Mesenchymal stem cell (in vitro differentiated cells and primary cell): ENCODE measurements at regions not wholly inside any gene's neighbourhood (a gene's known extent, or its start where the extent isn't known, plus 50 kb on each side); places are given as distances from the start of the nearest gene placed in this dataset.
A peak's percentile ranks its signal among the peaks of the same experiment; 100 is the strongest.

Experiments used
- DNase-seq: peaks from one replicate; pipeline ENCODE4 v3.0.0-alpha.2; 2013
- H2AFZ ChIP-seq: one replicate; pipeline ENCODE4 v1.6.1; 2013; ENCODE audit warnings: low read depth, mild to moderate bottlenecking, control low read depth, inconsistent platforms, low read length, moderate library complexity
- H2AK5ac ChIP-seq: 2 replicates; pipeline ENCODE4 v1.6.1; 2013; ENCODE audit warnings: low read length, moderate library complexity, mild to moderate bottlenecking, inconsistent platforms; ENCODE audit not compliant: severe bottlenecking
- H2BK120ac ChIP-seq: one replicate; pipeline ENCODE4 v1.6.1; 2013; ENCODE audit warnings: low read depth, mild to moderate bottlenecking, inconsistent platforms, low read length, moderate library complexity
- H2BK12ac ChIP-seq, 2 experiments: one replicate each; pipeline ENCODE4 v1.6.1; 2013; ENCODE audit warnings: inconsistent platforms in 2 of 2, low read length in 2 of 2, mild to moderate bottlenecking in 2 of 2, moderate library complexity in 2 of 2, control low read depth in 1 of 2
- H2BK15ac ChIP-seq: one replicate; pipeline ENCODE4 v1.6.1; 2013; ENCODE audit warnings: mild to moderate bottlenecking, low read depth, inconsistent platforms; ENCODE audit not compliant: poor library complexity, severe bottlenecking
- H2BK5ac ChIP-seq: 2 replicates; pipeline ENCODE4 v1.6.1; 2013; ENCODE audit warnings: low read depth, mild to moderate bottlenecking, low read length, control low read depth, inconsistent platforms; ENCODE audit not compliant: poor library complexity, severe bottlenecking
- H3K14ac ChIP-seq, 2 experiments: one replicate each; pipeline ENCODE4 v1.6.1; 2013; ENCODE audit warnings: inconsistent platforms in 2 of 2, low read length in 2 of 2, control low read depth in 1 of 2, mild to moderate bottlenecking in 1 of 2, moderate library complexity in 1 of 2
- H3K18ac ChIP-seq, 2 experiments: one replicate each; pipeline ENCODE4 v1.6.1; 2013; ENCODE audit warnings: inconsistent platforms in 2 of 2, low read length in 2 of 2, control low read depth in 1 of 2, low read depth in 1 of 2, mild to moderate bottlenecking in 1 of 2
- H3K23ac ChIP-seq, 2 experiments: one replicate each; pipeline ENCODE4 v1.6.1; 2013; ENCODE audit warnings: inconsistent platforms in 2 of 2, low read length in 2 of 2, mild to moderate bottlenecking in 2 of 2, moderate library complexity in 2 of 2, control low read depth in 1 of 2
- H3K27ac ChIP-seq: 2 replicates; pipeline ENCODE4 v1.5.1; 2013; ENCODE audit warnings: mild to moderate bottlenecking, moderate library complexity, low read length, control low read depth, inconsistent platforms; ENCODE audit not compliant: poor library complexity, severe bottlenecking
- H3K27me3 ChIP-seq, 2 experiments: 2 replicates each; pipeline versions ENCODE4 v1.6.1 to v1.7.0; 2013; ENCODE audit warnings: low read length in 2 of 2, mild to moderate bottlenecking in 2 of 2, moderate library complexity in 2 of 2, control low read depth in 1 of 2, inconsistent platforms in 1 of 2; ENCODE audit not compliant: control insufficient read depth in 1 of 2, insufficient read depth in 1 of 2
- H3K36me3 ChIP-seq, 2 experiments: 2 replicates each; pipeline versions ENCODE4 v1.6.1 to v1.7.0; 2013; ENCODE audit warnings: low read length in 2 of 2, control low read depth in 1 of 2, inconsistent platforms in 1 of 2, low read depth in 1 of 2, mild to moderate bottlenecking in 1 of 2; ENCODE audit not compliant: insufficient read depth in 2 of 2, control insufficient read depth in 1 of 2
- H3K4ac ChIP-seq, 2 experiments: one replicate each; pipeline ENCODE4 v1.6.1; 2013; ENCODE audit warnings: inconsistent platforms in 2 of 2, low read length in 2 of 2, mild to moderate bottlenecking in 2 of 2, moderate library complexity in 2 of 2, control low read depth in 1 of 2, low read depth in 1 of 2
- H3K4me1 ChIP-seq: 2 replicates; pipeline ENCODE4 v1.6.1; 2013; ENCODE audit warnings: low read depth, low read length, control low read depth; ENCODE audit not compliant: control insufficient read depth, insufficient read depth
- H3K4me2 ChIP-seq: 2 replicates; pipeline ENCODE4 v1.6.1; 2013; ENCODE audit warnings: low read length, mild to moderate bottlenecking, inconsistent platforms; ENCODE audit not compliant: poor library complexity, severe bottlenecking
- H3K4me3 ChIP-seq, 2 experiments: 2 replicates each; pipeline versions ENCODE4 v1.5.1 to v1.7.0; 2013; ENCODE audit warnings: low read length in 2 of 2, mild to moderate bottlenecking in 2 of 2, control low read depth in 1 of 2, low read depth in 1 of 2; ENCODE audit not compliant: insufficient read depth in 1 of 2
- H3K79me1 ChIP-seq: replicated peaks from 2 replicates; pipeline ENCODE4 v1.6.1; 2013; ENCODE audit warnings: mild to moderate bottlenecking, control low read depth, low read length, inconsistent platforms; ENCODE audit not compliant: poor library complexity, severe bottlenecking
- H3K9ac ChIP-seq: 2 replicates; pipeline ENCODE4 v1.7.0; 2013; ENCODE audit warnings: mild to moderate bottlenecking, low read length, moderate library complexity
- H3K9me3 ChIP-seq: 2 replicates; pipeline ENCODE4 v1.7.0; 2013; ENCODE audit warnings: mild to moderate bottlenecking, low read length; ENCODE audit not compliant: control insufficient read depth
- H4K8ac ChIP-seq: one replicate; pipeline ENCODE4 v1.6.1; 2013; ENCODE audit warnings: inconsistent platforms, mild to moderate bottlenecking, low read length, moderate library complexity
- H4K91ac ChIP-seq: one replicate; pipeline ENCODE4 v1.6.1; 2013; ENCODE audit warnings: mild to moderate bottlenecking, low read length, inconsistent platforms
- WGBS: methylation state at CpG from one replicate; pipeline ENCODE4 v1.1.7; 2013; ENCODE audit warnings: mixed read lengths; 5-methylcytosine and 5-hydroxymethylcytosine counted together

- H3K4me1 ChIP-seq: peaks cover 2% of the 10 kb centered on the region
- H3K23ac ChIP-seq: no peak overlapping the region
- H3K14ac ChIP-seq: no peak overlapping the region
- H2AK5ac ChIP-seq: no peak overlapping the region
- no peaks in the 10 kb centered on the region for H3K27me3 ChIP-seq
- H2AFZ ChIP-seq: no peak overlapping the region
- no peak overlapping the region for H3K18ac ChIP-seq
- no peak overlapping the region for H2BK5ac ChIP-seq
- H4K8ac ChIP-seq: no peak overlapping the region
- H3K27ac ChIP-seq: no peak overlapping the region
- no peak overlapping the region for H2BK15ac ChIP-seq
- no peak overlapping the region for H3K4me3 ChIP-seq
- H2BK12ac ChIP-seq: no peak overlapping the region
- 73% methylated on average over 4 of the region's 4 CpGs for WGBS
- no peak for DNase-seq
- no peak overlapping the region for H2BK120ac ChIP-seq
- H3K4me2 ChIP-seq: no peak overlapping the region
- H3K79me1 ChIP-seq: no peaks in the 10 kb centered on the region
- no peak overlapping the region for H3K9ac ChIP-seq
- H3K36me3 ChIP-seq: no peaks in the 10 kb centered on the region
- H4K91ac ChIP-seq: no peak overlapping the region
- H3K9me3 ChIP-seq: no peaks in the 10 kb centered on the region
- no peak overlapping the region for H3K4ac ChIP-seq
These were observed 156.4 kb upstream of the PLXNC1 start for GRCh38 chr12:93991829-93992461.

- WGBS: 91% methylated on average over 2 of the region's 2 CpGs
- H3K18ac ChIP-seq: no peak overlapping the region
- no peak overlapping the region for H3K9ac ChIP-seq
- no peak overlapping the region for H2AK5ac ChIP-seq
- no peak overlapping the region for H2BK5ac ChIP-seq
- no peak overlapping the region for H2AFZ ChIP-seq
- H3K27ac ChIP-seq: no peak overlapping the region
- no peaks in the 10 kb centered on the region for H3K79me1 ChIP-seq
- H3K14ac ChIP-seq: peak overlapping the region in 1 of 2 experiments; percentile 71
- no peak overlapping the region for H3K23ac ChIP-seq
- no peaks in the 10 kb centered on the region for H3K36me3 ChIP-seq
- H4K8ac ChIP-seq: no peak overlapping the region
- H3K4me3 ChIP-seq: no peak overlapping the region
- no peak overlapping the region for H3K4me2 ChIP-seq
- H2BK15ac ChIP-seq: no peak overlapping the region
- H3K27me3 ChIP-seq: no peaks in the 10 kb centered on the region
- no peak overlapping the region for H2BK120ac ChIP-seq
- peaks cover 7% of the 10 kb centered on the region for H3K9me3 ChIP-seq
- no peak overlapping the region for H2BK12ac ChIP-seq
- no peak overlapping the region for H3K4ac ChIP-seq
- DNase-seq: no peak
- H4K91ac ChIP-seq: no peak overlapping the region
- peaks cover 2% of the 10 kb centered on the region for H3K4me1 ChIP-seq
These were observed 153.7 kb upstream of the PLXNC1 start for GRCh38 chr12:93994721-93995120.

GRCh38 chr12:93996321-93996720 lies 152.1 kb upstream of the PLXNC1 start:
- no peak overlapping the region for H2AK5ac ChIP-seq
- no peak overlapping the region for H3K18ac ChIP-seq
- no peak overlapping the region for H3K4me2 ChIP-seq
- 100% methylated on average over 1 of the region's 1 CpG for WGBS
- no peak overlapping the region for H2BK12ac ChIP-seq
- no peak overlapping the region for H3K4ac ChIP-seq
- no peak overlapping the region for H3K27ac ChIP-seq
- H4K8ac ChIP-seq: no peak overlapping the region
- H3K36me3 ChIP-seq: no peaks in the 10 kb centered on the region
- H2BK5ac ChIP-seq: no peak overlapping the region
- no peak overlapping the region for H3K23ac ChIP-seq
- no peak overlapping the region for H3K9ac ChIP-seq
- DNase-seq: no peak
- no peak overlapping the region for H2AFZ ChIP-seq
- no peak overlapping the region for H4K91ac ChIP-seq
- H3K9me3 ChIP-seq: peaks cover 7% of the 10 kb centered on the region
- no peak overlapping the region for H3K4me3 ChIP-seq
- H3K4me1 ChIP-seq: no peaks in the 10 kb centered on the region
- no peak overlapping the region for H2BK120ac ChIP-seq
- no peak overlapping the region for H2BK15ac ChIP-seq
- H3K14ac ChIP-seq: no peak overlapping the region
- no peaks in the 10 kb centered on the region for H3K27me3 ChIP-seq
- H3K79me1 ChIP-seq: no peaks in the 10 kb centered on the region

GRCh38 chr12:94001691-94002090 lies 146.7 kb upstream of the PLXNC1 start:
- H3K9ac ChIP-seq: no peak overlapping the region
- H3K23ac ChIP-seq: no peak overlapping the region
- no peak overlapping the region for H3K4me2 ChIP-seq
- no peak overlapping the region for H2BK120ac ChIP-seq
- no peak overlapping the region for H4K91ac ChIP-seq
- no peak for DNase-seq
- H3K27me3 ChIP-seq: no peaks in the 10 kb centered on the region
- H3K4ac ChIP-seq: no peak overlapping the region
- H3K4me1 ChIP-seq: no peaks in the 10 kb centered on the region
- no peaks in the 10 kb centered on the region for H3K36me3 ChIP-seq
- no peak overlapping the region for H2AK5ac ChIP-seq
- H2BK12ac ChIP-seq: no peak overlapping the region
- no peak overlapping the region for H2BK5ac ChIP-seq
- no peak overlapping the region for H3K27ac ChIP-seq
- H3K14ac ChIP-seq: no peak overlapping the region
- no peak overlapping the region for H3K18ac ChIP-seq
- no CpG with 5 or more reads among the region's 1 CpG for WGBS
- H4K8ac ChIP-seq: no peak overlapping the region
- no peak overlapping the region for H2BK15ac ChIP-seq
- H2AFZ ChIP-seq: no peak overlapping the region
- peaks cover 10% of the 10 kb centered on the region for H3K9me3 ChIP-seq
- no peaks in the 10 kb centered on the region for H3K79me1 ChIP-seq
- no peak overlapping the region for H3K4me3 ChIP-seq
